ENCODE measurements at regions not wholly inside any gene's neighbourhood (a gene's known extent, or its start where the extent isn't known, plus 50 kb on each side); places are given as distances from the start of the nearest gene placed in this dataset.

DNA sequence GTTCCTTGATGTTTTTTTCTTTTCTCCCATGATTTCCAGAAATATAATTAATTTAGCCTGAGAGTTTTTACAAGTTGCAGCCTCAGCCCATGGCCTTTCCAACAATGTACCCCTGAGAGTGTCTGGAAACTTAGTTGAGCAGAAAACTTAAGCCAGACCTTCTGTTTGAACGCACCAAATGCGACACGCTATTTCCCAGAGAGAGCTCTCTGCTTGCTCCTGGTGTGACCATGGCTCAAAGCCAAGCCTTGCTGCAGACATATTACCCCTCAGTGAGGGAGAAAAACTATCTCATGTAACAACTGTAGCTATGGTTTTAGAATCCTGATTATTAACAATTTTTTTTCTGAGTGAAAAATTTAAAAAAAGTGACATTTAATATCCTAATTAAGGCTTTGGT is 1204.5 kb upstream of the SLC10A2 start:
- no peak for DNase-seq (ENCODE audit: low read depth in 2 of 2)
- no peak for TF ChIP-seq EZH2 (IDR thresholded peaks at IDR 0.05; ENCODE audit: low read length, missing control alignments)
- TF ChIP-seq, protein P1, sequence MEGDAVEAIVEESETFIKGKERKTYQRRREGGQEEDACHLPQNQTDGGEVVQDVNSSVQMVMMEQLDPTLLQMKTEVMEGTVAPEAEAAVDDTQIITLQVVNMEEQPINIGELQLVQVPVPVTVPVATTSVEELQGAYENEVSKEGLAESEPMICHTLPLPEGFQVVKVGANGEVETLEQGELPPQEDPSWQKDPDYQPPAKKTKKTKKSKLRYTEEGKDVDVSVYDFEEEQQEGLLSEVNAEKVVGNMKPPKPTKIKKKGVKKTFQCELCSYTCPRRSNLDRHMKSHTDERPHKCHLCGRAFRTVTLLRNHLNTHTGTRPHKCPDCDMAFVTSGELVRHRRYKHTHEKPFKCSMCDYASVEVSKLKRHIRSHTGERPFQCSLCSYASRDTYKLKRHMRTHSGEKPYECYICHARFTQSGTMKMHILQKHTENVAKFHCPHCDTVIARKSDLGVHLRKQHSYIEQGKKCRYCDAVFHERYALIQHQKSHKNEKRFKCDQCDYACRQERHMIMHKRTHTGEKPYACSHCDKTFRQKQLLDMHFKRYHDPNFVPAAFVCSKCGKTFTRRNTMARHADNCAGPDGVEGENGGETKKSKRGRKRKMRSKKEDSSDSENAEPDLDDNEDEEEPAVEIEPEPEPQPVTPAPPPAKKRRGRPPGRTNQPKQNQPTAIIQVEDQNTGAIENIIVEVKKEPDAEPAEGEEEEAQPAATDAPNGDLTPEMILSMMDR (conservative IDR thresholded peaks at IDR 0.05 in 1 of 2, IDR thresholded peaks at IDR 0.05 in 1 of 2; ENCODE audit: low read depth in 1 of 2, low read length in 2 of 2): no peak
- no peak overlapping the region for H3K4me3 ChIP-seq (replicated peaks in 1 of 4; ENCODE audit: control extremely low read depth in 1 of 4, insufficient read depth in 1 of 4, low read depth in 3 of 4, low read length in 4 of 4)

DNA sequence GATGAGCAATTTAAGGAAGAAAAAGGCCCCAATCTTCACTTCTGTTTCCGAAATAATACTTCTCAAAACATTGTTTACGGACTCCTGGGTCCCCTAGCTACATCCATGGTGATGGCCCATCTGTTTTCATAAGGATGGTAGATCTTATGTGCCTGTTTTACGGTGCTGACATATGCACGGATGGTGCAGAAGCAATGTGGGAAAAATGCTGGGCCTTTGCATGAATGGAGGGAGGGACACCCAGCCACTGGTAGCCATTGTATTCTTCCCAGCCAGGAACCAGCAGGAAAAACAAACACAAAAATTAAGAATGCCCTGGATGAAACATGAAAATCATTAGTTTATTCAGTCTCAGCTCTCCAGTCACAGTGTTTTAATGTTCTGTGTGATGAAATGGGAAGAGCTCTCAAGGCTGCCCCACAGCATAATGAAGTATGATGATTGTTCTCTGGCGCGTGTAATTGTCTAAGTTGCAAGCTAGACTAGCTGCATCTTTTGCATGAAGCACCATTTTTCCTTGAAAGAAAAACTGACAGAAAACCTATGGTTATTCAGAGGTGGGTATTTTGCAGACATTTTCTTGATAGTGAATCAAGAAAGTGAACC is 1201.1 kb upstream of the SLC10A2 start:
- Histone ChIP-seq H4K20me1 (ENCODE audit: control insufficient read depth, extremely low read depth, insufficient read depth, low read length) (no peaks in the 10 kb centered on the region), H3K27me3 (ENCODE audit: control insufficient read depth, insufficient read depth, low read length) (no peaks in the 10 kb centered on the region), H3K36me3 (ENCODE audit: control insufficient read depth, insufficient read depth, low read length) (no peaks in the 10 kb centered on the region), H3K9ac (ENCODE audit: insufficient read depth, low read length) (no peak overlapping the region), H3K4me3 (replicated peaks in 1 of 4; ENCODE audit: control extremely low read depth in 1 of 4, insufficient read depth in 1 of 4, low read depth in 3 of 4, low read length in 4 of 4) (no peak overlapping the region), H2AFZ (ENCODE audit: low read length) (no peak overlapping the region), H3K4me2 (ENCODE audit: extremely low read depth, insufficient read depth, low read length) (no peak overlapping the region), H3K4me1 (ENCODE audit: control insufficient read depth, extremely low read depth, insufficient read depth, low read length) (no peaks in the 10 kb centered on the region), H3K79me2 (ENCODE audit: control insufficient read depth, insufficient read depth, low read length) (no peaks in the 10 kb centered on the region), H3K9me3 (ENCODE audit: control insufficient read depth, insufficient read depth, low read depth, low read length) (no peaks in the 10 kb centered on the region), H3K27ac (ENCODE audit: insufficient read depth, low read length) (no peak overlapping the region)
- TF ChIP-seq, protein P1 (conservative IDR thresholded peaks at IDR 0.05 in 1 of 2, IDR thresholded peaks at IDR 0.05 in 1 of 2; ENCODE audit: low read depth in 1 of 2, low read length in 2 of 2): no peak
- TF ChIP-seq EZH2 (IDR thresholded peaks at IDR 0.05; ENCODE audit: low read length, missing control alignments): no peak
- no peak for DNase-seq (ENCODE audit: low read depth in 2 of 2)

More for the DNA sequence above, 1204.5 kb upstream of the SLC10A2 start:
- Histone ChIP-seq H3K27me3 (ENCODE audit: control insufficient read depth, insufficient read depth, low read length) (no peaks in the 10 kb centered on the region), H3K4me2 (ENCODE audit: extremely low read depth, insufficient read depth, low read length) (no peak overlapping the region), H3K9ac (ENCODE audit: insufficient read depth, low read length) (no peak overlapping the region), H3K79me2 (ENCODE audit: control insufficient read depth, insufficient read depth, low read length) (no peaks in the 10 kb centered on the region), H4K20me1 (ENCODE audit: control insufficient read depth, extremely low read depth, insufficient read depth, low read length) (no peaks in the 10 kb centered on the region), H3K9me3 (ENCODE audit: control insufficient read depth, insufficient read depth, low read depth, low read length) (no peaks in the 10 kb centered on the region), H3K4me1 (ENCODE audit: control insufficient read depth, extremely low read depth, insufficient read depth, low read length) (no peaks in the 10 kb centered on the region), H3K36me3 (ENCODE audit: control insufficient read depth, insufficient read depth, low read length) (no peaks in the 10 kb centered on the region), H3K27ac (ENCODE audit: insufficient read depth, low read length) (no peak overlapping the region), H2AFZ (ENCODE audit: low read length) (no peak overlapping the region)

GRCh38 chr13:104256701-104257100 is 1190.5 kb upstream of the SLC10A2 start:
- no peak overlapping the region for H3K4me2 ChIP-seq (ENCODE audit: extremely low read depth, insufficient read depth, low read length)
- H3K27me3 ChIP-seq (ENCODE audit: control insufficient read depth, insufficient read depth, low read length): no peaks in the 10 kb centered on the region
- H3K4me3 ChIP-seq (replicated peaks in 1 of 4; ENCODE audit: control extremely low read depth in 1 of 4, insufficient read depth in 1 of 4, low read depth in 3 of 4, low read length in 4 of 4): no peak overlapping the region
- TF ChIP-seq, protein P1 (conservative IDR thresholded peaks at IDR 0.05 in 1 of 2, IDR thresholded peaks at IDR 0.05 in 1 of 2; ENCODE audit: low read depth in 1 of 2, low read length in 2 of 2): no peak
- no peak for TF ChIP-seq EZH2 (IDR thresholded peaks at IDR 0.05; ENCODE audit: low read length, missing control alignments)
- no peaks in the 10 kb centered on the region for H3K36me3 ChIP-seq (ENCODE audit: control insufficient read depth, insufficient read depth, low read length)
- no peaks in the 10 kb centered on the region for H3K79me2 ChIP-seq (ENCODE audit: control insufficient read depth, insufficient read depth, low read length)
- no peaks in the 10 kb centered on the region for H3K4me1 ChIP-seq (ENCODE audit: control insufficient read depth, extremely low read depth, insufficient read depth, low read length)
- no peak overlapping the region for H2AFZ ChIP-seq (ENCODE audit: low read length)
- DNase-seq (ENCODE audit: low read depth in 2 of 2): no peak
- H3K9ac ChIP-seq (ENCODE audit: insufficient read depth, low read length): no peak overlapping the region
- H3K9me3 ChIP-seq (ENCODE audit: control insufficient read depth, insufficient read depth, low read depth, low read length): no peaks in the 10 kb centered on the region
- no peak overlapping the region for H3K27ac ChIP-seq (ENCODE audit: insufficient read depth, low read length)
- no peaks in the 10 kb centered on the region for H4K20me1 ChIP-seq (ENCODE audit: control insufficient read depth, extremely low read depth, insufficient read depth, low read length)
